ENCODE measurements at regions not wholly inside any gene's neighbourhood (a gene's known extent, or its start where the extent isn't known, plus 50 kb on each side); places are given as distances from the start of the nearest gene placed in this dataset.

DNA sequence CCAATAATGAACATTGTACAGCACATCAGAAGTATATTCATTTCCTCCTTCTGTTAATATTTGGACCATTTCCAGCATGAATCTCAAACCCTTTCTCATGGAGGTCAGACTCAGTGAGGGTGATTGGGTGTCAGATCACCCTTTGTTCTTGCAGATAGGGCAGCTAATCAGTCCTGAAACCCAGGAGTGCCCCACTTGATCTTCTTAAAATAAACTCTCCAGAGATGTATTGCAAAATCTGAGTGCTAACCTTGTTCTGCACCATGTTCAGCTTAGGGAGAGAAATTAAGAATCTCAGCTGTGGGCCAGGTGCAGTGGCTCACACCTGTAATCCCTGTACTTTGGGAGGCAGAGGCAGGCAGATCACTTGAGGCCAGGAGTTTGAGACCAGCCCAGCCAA, 869.4 kb downstream of the TYW1 start:
- Histone ChIP-seq H2BK5ac (ENCODE audit: low read depth, low read length) (no peak overlapping the region), H2AK5ac (ENCODE audit: low read depth, low read length) (no peak overlapping the region), H3K23ac (ENCODE audit: insufficient read length) (no peak overlapping the region), H3K9me3 (ENCODE audit: insufficient read depth in 2 of 2, low read depth in 1 of 2, low read length in 1 of 2) (peaks cover 7 to 9% of the 10 kb centered on the region in 2 experiments), H3K4ac (replicated peaks; ENCODE audit: insufficient read length, low read depth, low read length) (no peak overlapping the region), H2BK12ac (ENCODE audit: low read depth, low read length) (no peak overlapping the region), H3K79me2 (ENCODE audit: control insufficient read depth in 1 of 2, insufficient read depth in 2 of 2, low read length in 2 of 2) (no peaks in the 10 kb centered on the region), H3K4me2 (ENCODE audit: insufficient read depth in 1 of 2, low read depth in 2 of 2, low read length in 2 of 2) (no peak overlapping the region), H3K4me1 (replicated peaks in 1 of 4; ENCODE audit: control insufficient read depth in 3 of 4, insufficient read depth in 4 of 4, low read length in 3 of 4) (no peaks in the 10 kb centered on the region), H2AFZ (ENCODE audit: low read length) (no peak overlapping the region), H3K14ac (ENCODE audit: insufficient read length) (no peak overlapping the region), H3K36me3 (ENCODE audit: control insufficient read depth in 2 of 4, insufficient read depth in 4 of 4, low read length in 3 of 4) (no peaks in the 10 kb centered on the region; a peak in 1 of 8 replicates), H3K23me2 (ENCODE audit: low read depth, low read length) (peaks cover 6% of the 10 kb centered on the region; the same call in 1 of the 2 replicates), H3K79me1 (ENCODE audit: low read depth, low read length) (no peaks in the 10 kb centered on the region), H2BK120ac (replicated peaks; ENCODE audit: low read depth, low read length) (no peak overlapping the region), H4K20me1 (replicated peaks in 1 of 2; ENCODE audit: control insufficient read depth in 1 of 2, insufficient read depth in 2 of 2, low read length in 2 of 2) (peaks cover 0 to 3% of the 10 kb centered on the region in 2 experiments), H3K27ac (ENCODE audit: low read depth, low read length) (no peak overlapping the region), H4K5ac (ENCODE audit: insufficient read length, low read depth, low read length) (no peak overlapping the region), H2BK15ac (ENCODE audit: low read length) (no peak overlapping the region), H3K56ac (replicated peaks; ENCODE audit: insufficient read length, low read depth, low read length) (no peak overlapping the region), H3K4me3 (ENCODE audit: extremely low read depth in 1 of 4, insufficient read depth in 2 of 4, low read depth in 3 of 4, low read length in 4 of 4) (no peak overlapping the region), H3K27me3 (replicated peaks in 1 of 4; ENCODE audit: control insufficient read depth in 3 of 4, extremely low read depth in 1 of 4, insufficient read depth in 3 of 4, low read length in 3 of 4) (no peaks in the 10 kb centered on the region), H4K91ac (replicated peaks; ENCODE audit: insufficient read length, low read length) (no peak overlapping the region), H2BK20ac (ENCODE audit: low read length) (no peak overlapping the region), H4K8ac (ENCODE audit: extremely low read depth, insufficient read depth, low read length) (no peak overlapping the region), H3K9ac (replicated peaks in 1 of 4; ENCODE audit: extremely low read depth in 1 of 4, low read depth in 3 of 4, low read length in 3 of 4) (no peak overlapping the region), H3K18ac (ENCODE audit: extremely low read depth, low read length) (no peak overlapping the region)
- no peak for TF ChIP-seq RAD21 (IDR thresholded peaks at IDR 0.05 in 1 of 2, conservative IDR thresholded peaks at IDR 0.05 in 1 of 2; ENCODE audit: low read depth in 2 of 2, low read length in 2 of 2)
- TF ChIP-seq SP4 (IDR thresholded peaks at IDR 0.05; ENCODE audit: low read length), result no peak
- no peak for TF ChIP-seq MAFK (IDR thresholded peaks at IDR 0.05; ENCODE audit: low read depth, low read length)
- no peak for TF ChIP-seq TCF12 (IDR thresholded peaks at IDR 0.05; ENCODE audit: low read depth, low read length)
- ChIA-PET CTCF (ENCODE audit: partially characterized antibody) (no interaction called here), POLR2A (ENCODE audit: partially characterized antibody) (no interaction called here)
- DNase-seq (ENCODE audit: low read depth in 1 of 2, low spot score in 2 of 2), result no peak
- no peak for FAIRE-seq

Measured in H1 (cell line).